Hematopoietic multipotent progenitor cell treated with erythropoietin and hydrocortisone succinate and interleukin-3 and kit ligand, for 4 days (in vitro differentiated cells): ENCODE measurements at regions not wholly inside any gene's neighbourhood (a gene's known extent, or its start where the extent isn't known, plus 50 kb on each side); places are given as distances from the start of the nearest gene placed in this dataset.

Experiments used
- DNase-seq: peaks from one replicate; pipeline ENCODE4 v3.0.0-alpha.2; 2015

DNA sequence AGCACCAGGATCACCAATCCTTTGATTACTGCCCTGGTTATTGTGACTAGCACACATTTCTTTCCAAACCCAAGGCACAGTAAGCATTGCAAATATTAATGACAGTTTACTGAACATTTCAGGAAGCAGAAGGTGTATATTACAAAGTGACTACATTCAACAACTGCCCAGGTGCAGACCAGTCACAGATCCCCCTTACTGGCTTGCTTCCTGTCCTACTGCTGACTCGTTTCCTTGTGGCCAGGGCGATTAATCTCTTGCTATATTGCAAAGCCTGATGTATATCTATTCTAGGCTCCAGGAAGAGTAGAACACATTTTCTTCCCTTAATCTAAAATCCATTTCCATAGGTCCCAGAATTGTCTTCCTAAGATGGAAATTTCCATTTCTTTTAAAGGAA, 77.2 kb upstream of the EPHA7 start:
- DNase-seq: no peak

DNA sequence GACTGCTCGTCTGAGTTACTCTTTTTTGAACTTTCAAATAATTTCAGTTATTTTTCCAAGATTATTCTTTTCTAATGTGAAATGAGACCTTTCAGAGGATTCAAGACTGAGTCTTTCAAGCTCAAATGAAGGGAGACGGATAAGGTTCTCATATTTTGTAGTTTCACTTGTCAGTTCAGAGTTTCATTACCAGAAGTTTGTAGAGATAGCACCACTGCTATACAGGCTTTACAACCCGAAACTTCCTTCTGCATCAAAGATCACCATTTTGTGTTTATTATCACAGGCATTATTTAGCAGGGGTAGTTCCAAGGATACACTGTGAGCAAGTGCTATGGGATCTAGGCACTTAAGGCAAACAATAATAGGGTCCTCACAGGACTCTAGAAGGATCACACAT, 74.7 kb upstream of the EPHA7 start:
- DNase-seq: no peak

DNA sequence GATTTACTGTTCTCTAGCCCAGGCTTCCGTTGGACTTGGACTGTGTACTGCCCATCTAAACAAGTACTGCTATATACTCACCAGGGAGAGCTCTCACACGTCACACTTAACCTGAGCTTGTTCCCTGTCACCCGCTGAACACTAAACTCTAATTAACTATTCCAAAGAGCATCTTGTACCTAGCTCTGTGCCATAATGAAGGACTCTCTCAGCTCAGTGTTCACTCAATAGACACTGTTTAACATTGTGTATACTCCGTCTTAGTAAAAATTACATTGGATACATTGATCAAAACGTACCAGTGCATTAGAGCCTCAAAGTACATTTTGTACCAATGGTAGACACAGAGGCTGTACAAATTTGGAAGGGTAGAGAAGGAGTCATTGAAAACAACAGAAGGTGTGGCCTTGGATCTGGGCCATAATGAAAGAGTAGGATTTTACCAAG, 55.4 kb upstream of the EPHA7 start:
- DNase-seq: no peak

DNA sequence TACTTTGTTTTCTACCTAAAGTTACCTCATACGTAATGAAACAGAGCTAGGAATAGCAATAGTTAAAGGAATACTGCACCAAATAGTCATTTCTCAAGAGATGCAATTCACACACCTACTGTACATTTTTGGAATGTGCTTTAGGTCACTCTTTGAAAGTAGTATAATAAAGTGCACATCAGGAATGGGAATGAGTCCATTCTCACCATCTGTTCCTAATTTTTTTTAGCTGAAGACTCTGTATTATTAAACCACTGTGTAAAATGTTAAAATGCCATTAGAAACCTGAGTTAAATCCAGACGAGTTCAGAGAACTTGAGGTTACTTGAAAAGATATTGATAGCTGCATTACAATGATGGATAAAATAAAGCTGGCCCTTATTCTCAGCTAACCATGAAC, 51.9 kb upstream of the EPHA7 start:
- DNase-seq: no peak
